ENCODE measurements at regions not wholly inside any gene's neighbourhood (a gene's known extent, or its start where the extent isn't known, plus 50 kb on each side); places are given as distances from the start of the nearest gene placed in this dataset.

GRCh38 chr21:34009193-34009592 is 64.2 kb upstream of the MRPS6 start:
- TF ChIP-seq, protein P1, sequence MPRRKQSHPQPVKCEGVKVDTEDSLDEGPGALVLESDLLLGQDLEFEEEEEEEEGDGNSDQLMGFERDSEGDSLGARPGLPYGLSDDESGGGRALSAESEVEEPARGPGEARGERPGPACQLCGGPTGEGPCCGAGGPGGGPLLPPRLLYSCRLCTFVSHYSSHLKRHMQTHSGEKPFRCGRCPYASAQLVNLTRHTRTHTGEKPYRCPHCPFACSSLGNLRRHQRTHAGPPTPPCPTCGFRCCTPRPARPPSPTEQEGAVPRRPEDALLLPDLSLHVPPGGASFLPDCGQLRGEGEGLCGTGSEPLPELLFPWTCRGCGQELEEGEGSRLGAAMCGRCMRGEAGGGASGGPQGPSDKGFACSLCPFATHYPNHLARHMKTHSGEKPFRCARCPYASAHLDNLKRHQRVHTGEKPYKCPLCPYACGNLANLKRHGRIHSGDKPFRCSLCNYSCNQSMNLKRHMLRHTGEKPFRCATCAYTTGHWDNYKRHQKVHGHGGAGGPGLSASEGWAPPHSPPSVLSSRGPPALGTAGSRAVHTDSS (tag by site-specific recombination; IDR thresholded peaks at IDR 0.05): no peak
- TF ChIP-seq ZNF529 (tag by site-specific recombination; IDR thresholded peaks at IDR 0.05; ENCODE audit: insufficient replicate concordance): no peak
- TF ChIP-seq ZNF146 (tag by site-specific recombination; IDR thresholded peaks at IDR 0.05): no peak
- no peak for TF ChIP-seq CTCF (tag by site-specific recombination; IDR thresholded peaks at IDR 0.05)
- no peak for TF ChIP-seq ZNF274 (IDR thresholded peaks at IDR 0.05; ENCODE audit: low read length)
- no peak for TF ChIP-seq ZNF274 (tag by site-specific recombination; IDR thresholded peaks at IDR 0.05; ENCODE audit: borderline replicate concordance)
- TF ChIP-seq, protein P2, sequence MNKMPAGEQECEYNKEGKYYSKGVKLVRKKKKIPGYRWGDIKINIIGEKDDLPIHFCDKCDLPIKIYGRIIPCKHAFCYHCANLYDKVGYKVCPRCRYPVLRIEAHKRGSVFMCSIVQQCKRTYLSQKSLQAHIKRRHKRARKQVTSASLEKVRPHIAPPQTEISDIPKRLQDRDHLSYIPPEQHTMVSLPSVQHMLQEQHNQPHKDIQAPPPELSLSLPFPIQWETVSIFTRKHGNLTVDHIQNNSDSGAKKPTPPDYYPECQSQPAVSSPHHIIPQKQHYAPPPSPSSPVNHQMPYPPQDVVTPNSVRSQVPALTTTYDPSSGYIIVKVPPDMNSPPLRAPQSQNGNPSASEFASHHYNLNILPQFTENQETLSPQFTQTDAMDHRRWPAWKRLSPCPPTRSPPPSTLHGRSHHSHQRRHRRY (tag by site-specific recombination; IDR thresholded peaks at IDR 0.05): no peak
- TF ChIP-seq ZNF514 (tag by site-specific recombination; IDR thresholded peaks at IDR 0.05): no peak
- TF ChIP-seq, protein P3, sequence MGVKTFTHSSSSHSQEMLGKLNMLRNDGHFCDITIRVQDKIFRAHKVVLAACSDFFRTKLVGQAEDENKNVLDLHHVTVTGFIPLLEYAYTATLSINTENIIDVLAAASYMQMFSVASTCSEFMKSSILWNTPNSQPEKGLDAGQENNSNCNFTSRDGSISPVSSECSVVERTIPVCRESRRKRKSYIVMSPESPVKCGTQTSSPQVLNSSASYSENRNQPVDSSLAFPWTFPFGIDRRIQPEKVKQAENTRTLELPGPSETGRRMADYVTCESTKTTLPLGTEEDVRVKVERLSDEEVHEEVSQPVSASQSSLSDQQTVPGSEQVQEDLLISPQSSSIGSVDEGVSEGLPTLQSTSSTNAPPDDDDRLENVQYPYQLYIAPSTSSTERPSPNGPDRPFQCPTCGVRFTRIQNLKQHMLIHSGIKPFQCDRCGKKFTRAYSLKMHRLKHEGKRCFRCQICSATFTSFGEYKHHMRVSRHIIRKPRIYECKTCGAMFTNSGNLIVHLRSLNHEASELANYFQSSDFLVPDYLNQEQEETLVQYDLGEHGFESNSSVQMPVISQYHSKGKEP (tag by site-specific recombination; IDR thresholded peaks at IDR 0.05): no peak
- TF ChIP-seq IKZF3 (tag by site-specific recombination; IDR thresholded peaks at IDR 0.05): no peak
